GM13977 (cell line): ENCODE measurements at regions not wholly inside any gene's neighbourhood (a gene's known extent, or its start where the extent isn't known, plus 50 kb on each side); places are given as distances from the start of the nearest gene placed in this dataset.

Experiments used
- DNase-seq: peaks from one replicate; pipeline ENCODE4 v3.0.0; 2012; ENCODE audit warnings: low spot score
- CTCF ChIP-seq: IDR thresholded peaks from 2 replicates; pipeline ENCODE4 v1.5.1; 2012; ENCODE audit warnings: mild to moderate bottlenecking, control low read depth; ENCODE audit not compliant: insufficient read depth; ENCODE audit errors: extremely low read depth, missing control alignments
- in situ Hi-C: fragments of 300-500 bp; cut with MboI; formaldehyde crosslinking; loops from one replicate; pipeline ENCODE4 v1.12.0; 2022; ENCODE audit warnings: low sequenced_read_pairs, low pct_unique_long_range_greater_than_20kb, mixed read lengths, inconsistent platforms; ENCODE audit not compliant: unreplicated experiment

GRCh38 chr12:83476006-83476405, 789.3 kb downstream of the TMTC2 start:
- DNase-seq = no peak
- in situ Hi-C loops = no loop called here
- no peak for TF ChIP-seq CTCF

- TF ChIP-seq CTCF = no peak
- in situ Hi-C loops = no loop called here
- DNase-seq = no peak
Observed at GRCh38 chr12:83474369-83474768, 787.7 kb downstream of the TMTC2 start.

GRCh38 chr12:83473408-83474095, 786.8 kb downstream of the TMTC2 start:
- in situ Hi-C loops = no loop called here
- TF ChIP-seq CTCF = no peak
- no peak for DNase-seq

GRCh38 chr12:83472772-83473171, 786.1 kb downstream of the TMTC2 start:
- in situ Hi-C loops = no loop called here
- no peak for DNase-seq
- no peak for TF ChIP-seq CTCF

- in situ Hi-C loops = no loop called here
- DNase-seq = no peak
- TF ChIP-seq CTCF = no peak
Observed at GRCh38 chr12:83472350-83472749, 785.6 kb downstream of the TMTC2 start.

- in situ Hi-C loops = no loop called here
- DNase-seq = no peak
- no peak for TF ChIP-seq CTCF
Observed at GRCh38 chr12:83471341-83471740, 784.6 kb downstream of the TMTC2 start.
